Right lobe of liver (tissue), 6 donors: ENCODE measurements at regions not wholly inside any gene's neighbourhood (a gene's known extent, or its start where the extent isn't known, plus 50 kb on each side); places are given as distances from the start of the nearest gene placed in this dataset.

Experiments used
- ATAC-seq, 4 donors: fragments of 200-7000 bp; cut with Tn5 transposase; one replicate each; pipeline ENCODE4 v1.9.1; 2020; ENCODE audit warnings: mild to moderate bottlenecking in 4 of 4, moderate library complexity in 4 of 4
- DNase-seq, 3 donors: peaks; one replicate each; pipeline ENCODE4 v3.0.0-alpha.2; 2020
- H3K27ac ChIP-seq, 3 donors: fragments of 200-600 bp; one replicate each; pipeline ENCODE4 v1.8.0; 2022
- H3K27me3 ChIP-seq, 2 donors: fragments of 200-600 bp; one replicate each; pipeline ENCODE4 v1.8.0; 2022
- H3K36me3 ChIP-seq, 4 donors: fragments of 200-600 bp; sonication (generic) in 1 of 4; one replicate each; pipeline versions ENCODE4 v1.5.1 to v1.8.0; 2017 to 2022; ENCODE audit warnings: control low read depth in 1 of 4
- H3K4me1 ChIP-seq, 4 donors: fragments of 200-600 bp; sonication (generic) in 1 of 4; one replicate each; pipeline versions ENCODE4 v1.5.1 to v1.8.0; 2017 to 2022; ENCODE audit warnings: control low read depth in 1 of 4
- H3K4me3 ChIP-seq, 3 donors: fragments of 200-600 bp; one replicate each; pipeline ENCODE4 v1.8.0; 2022
- H3K9me3 ChIP-seq, 4 donors: fragments of 200-600 bp; sonication (generic) in 1 of 4; one replicate each; pipeline versions ENCODE4 v1.5.1 to v1.8.0; 2017 to 2022; ENCODE audit warnings: control low read depth in 1 of 4
- CTCF ChIP-seq, 4 donors: fragments of 200-600 bp in 3 of 4; fragments of 450-650 bp in 1 of 4; IDR thresholded peaks; one replicate each; pipeline versions ENCODE4 v1.5.1 to v1.8.0; 2016 to 2022; ENCODE audit warnings: antibody characterized with exemption in 4 of 4, mild to moderate bottlenecking in 2 of 4
- POLR2A ChIP-seq: fragments of 450-650 bp; IDR thresholded peaks from one replicate; pipeline ENCODE4 v1.6.1; 2017; ENCODE audit warnings: antibody characterized with exemption, mild to moderate bottlenecking
- WGBS: methylation state at CpG from one replicate; pipeline ENCODE4 v1.1.6; 2018; ENCODE audit warnings: low coverage, low lambda C conversion rate; ENCODE audit not compliant: insufficient coverage; ENCODE audit errors: missing lambda C conversion rate; 5-methylcytosine and 5-hydroxymethylcytosine counted together
- intact Hi-C, 2 donors: fragments of 100-400 bp; cut with DNase I; formaldehyde crosslinking; loops; one replicate each; pipeline versions ENCODE4 v1.11.2 to v1.14.1; 2022
- donor health status: DM: no; HTN: yes; CAD: no.
- donor health status: DM: no; HTN: no; CAD: no.
- donor health status: DM: no; HTN: no; CAD: no.
- donor health status: DM: no; HTN: yes; CAD: no.
- donor health status: DM: no; HTN: yes; CAD: no.

GRCh38 chr18:73509460-73509859 is 638.2 kb downstream of the FBXO15 start:
- 31% methylated on average over 2 of the region's 2 CpGs for WGBS
- intact Hi-C loops = no loop called here
- H3K27me3 ChIP-seq = no peaks in the 10 kb centered on the region
- no peaks in the 10 kb centered on the region for H3K4me1 ChIP-seq
- no peaks in the 10 kb centered on the region for H3K36me3 ChIP-seq
- H3K4me3 ChIP-seq = no peak overlapping the region
- no peaks in the 10 kb centered on the region for H3K9me3 ChIP-seq
- TF ChIP-seq POLR2A (no peak), CTCF (IDR thresholded peaks at IDR 0.05) (no peak)
- DNase-seq = no peak
- no peak overlapping the region for H3K27ac ChIP-seq
- ATAC-seq = no peak

GRCh38 chr18:73503326-73503725 is 635.5 kb upstream of the NETO1 start:
- H3K4me1 ChIP-seq = no peaks in the 10 kb centered on the region
- H3K36me3 ChIP-seq = no peaks in the 10 kb centered on the region
- intact Hi-C loops = no loop called here
- TF ChIP-seq POLR2A (no peak), CTCF (IDR thresholded peaks at IDR 0.05) (no peak)
- H3K27ac ChIP-seq = no peak overlapping the region
- H3K27me3 ChIP-seq = no peaks in the 10 kb centered on the region
- no peaks in the 10 kb centered on the region for H3K9me3 ChIP-seq
- ATAC-seq = no peak
- WGBS = 0% methylated on average over 1 of the region's 1 CpG
- H3K4me3 ChIP-seq = no peak overlapping the region
- no peak for DNase-seq

- H3K4me1 ChIP-seq = no peaks in the 10 kb centered on the region
- DNase-seq = no peak
- no peak overlapping the region for H3K4me3 ChIP-seq
- no peaks in the 10 kb centered on the region for H3K9me3 ChIP-seq
- ATAC-seq = no peak
- TF ChIP-seq CTCF (IDR thresholded peaks at IDR 0.05) (no peak), POLR2A (no peak)
- H3K27me3 ChIP-seq = no peaks in the 10 kb centered on the region
- WGBS = 71% methylated on average over 2 of the region's 2 CpGs
- no peaks in the 10 kb centered on the region for H3K36me3 ChIP-seq
- H3K27ac ChIP-seq = no peak overlapping the region
- intact Hi-C loops = no loop called here
Measured at GRCh38 chr18:73487966-73488365, 620.2 kb upstream of the NETO1 start.

GRCh38 chr18:73485166-73485565 is 617.4 kb upstream of the NETO1 start:
- H3K36me3 ChIP-seq = no peaks in the 10 kb centered on the region
- WGBS = 49% methylated on average over 3 of the region's 3 CpGs
- intact Hi-C loops = no loop called here

More at GRCh38 chr18:73485166-73485565, 617.4 kb upstream of the NETO1 start:
- Histone ChIP-seq H3K9me3 (no peaks in the 10 kb centered on the region), H3K27ac (no peak overlapping the region), H3K4me3 (no peak overlapping the region), H3K27me3 (no peaks in the 10 kb centered on the region), H3K4me1 (no peaks in the 10 kb centered on the region)
- no peak for ATAC-seq
- no peak for DNase-seq
- TF ChIP-seq POLR2A (no peak), CTCF (IDR thresholded peaks at IDR 0.05) (no peak)
